Neural cell (in vitro differentiated cells): ENCODE measurements at regions not wholly inside any gene's neighbourhood (a gene's known extent, or its start where the extent isn't known, plus 50 kb on each side); places are given as distances from the start of the nearest gene placed in this dataset.

ENCODE experiments used
- H2AFZ ChIP-seq: fragments of 200-600, 300-800 bp; sonication (generic), shearing (Covaris generic); 2 replicates; pipeline ENCODE4 v1.6.0; 2014; ENCODE audit warnings: low read depth, mild to moderate bottlenecking, antibody characterized with exemption, low read length, moderate library complexity
- H3F3A ChIP-seq: fragments of 200-600 bp; shearing (Covaris generic); 2 replicates; pipeline ENCODE4 v1.6.1; 2016; ENCODE audit warnings: mild to moderate bottlenecking, moderate library complexity, mixed read lengths, antibody characterized with exemption, low read length; ENCODE audit not compliant: insufficient read depth, poor library complexity, severe bottlenecking
- H3K27ac ChIP-seq: fragments of 200-600, 300-800 bp; sonication (generic), shearing (Covaris generic); 2 replicates; pipeline ENCODE4 v1.5.1; 2014; ENCODE audit warnings: mild to moderate bottlenecking, low read length, moderate library complexity
- H3K27me3 ChIP-seq: fragments of 300-800, 200-600 bp; sonication (generic), shearing (Covaris generic); 2 replicates; pipeline ENCODE4 v1.6.0; 2014; ENCODE audit warnings: mild to moderate bottlenecking, low read depth, low read length, moderate library complexity; ENCODE audit not compliant: insufficient read depth
- H3K36me3 ChIP-seq: fragments of 300-800, 200-600 bp; sonication (generic), shearing (Covaris generic); 2 replicates; pipeline ENCODE4 v1.5.1; 2014; ENCODE audit warnings: mild to moderate bottlenecking, antibody characterized with exemption, low read length, moderate library complexity; ENCODE audit not compliant: insufficient read depth
- H3K4me2 ChIP-seq: fragments of 300-800, 200-600 bp; sonication (generic), shearing (Covaris generic); 2 replicates; pipeline ENCODE4 v1.6.0; 2014; ENCODE audit warnings: mild to moderate bottlenecking, low read length
- H3K4me3 ChIP-seq: fragments of 300-800, 200-600 bp; sonication (generic), shearing (Covaris generic); 2 replicates; pipeline ENCODE4 v1.5.1; 2014; ENCODE audit warnings: mild to moderate bottlenecking, low read length, moderate library complexity
- H3K79me2 ChIP-seq: fragments of 200-600 bp; shearing (Covaris generic); replicated peaks from 2 replicates; pipeline ENCODE4 v1.6.0; 2014; ENCODE audit warnings: mild to moderate bottlenecking, low read length, moderate library complexity; ENCODE audit not compliant: insufficient read depth
- H3K9ac ChIP-seq: fragments of 300-800, 200-600 bp; sonication (generic), shearing (Covaris generic); 2 replicates; pipeline ENCODE4 v1.6.1; 2016; ENCODE audit warnings: mild to moderate bottlenecking, low read length, mixed read lengths
- H3K9me2 ChIP-seq: fragments of 200-600 bp; shearing (Covaris generic); 2 replicates; pipeline ENCODE4 v1.6.1; 2016; ENCODE audit warnings: mild to moderate bottlenecking, low read length, mixed read lengths; ENCODE audit not compliant: insufficient read depth
- H3K9me3 ChIP-seq: fragments of 200-600, 300-800 bp; sonication (generic), shearing (Covaris generic); 2 replicates; pipeline ENCODE4 v1.6.1; 2016; ENCODE audit warnings: mild to moderate bottlenecking, mixed run types, low read length, moderate library complexity, mixed read lengths
- H4K20me1 ChIP-seq: fragments of 200-600 bp; shearing (Covaris generic); 2 replicates; pipeline ENCODE4 v1.6.1; 2016; ENCODE audit warnings: mild to moderate bottlenecking, mixed run types; ENCODE audit not compliant: insufficient read depth
- EP300 ChIP-seq: fragments of 450-650 bp; conservative IDR thresholded peaks from 2 replicates; pipeline ENCODE4 v1.6.1; 2014; ENCODE audit warnings: antibody characterized with exemption, mild to moderate bottlenecking, moderate library complexity; ENCODE audit not compliant: poor library complexity, severe bottlenecking
- EZH2 ChIP-seq: fragments of 200-600, 300-800 bp; shearing (Covaris generic), sonication (generic); IDR thresholded peaks from 2 replicates; pipeline ENCODE4 v1.6.1; 2014; ENCODE audit warnings: antibody characterized with exemption, low read length, borderline replicate concordance, mild to moderate bottlenecking; ENCODE audit not compliant: insufficient read depth, poor library complexity, severe bottlenecking
- MXI1 ChIP-seq: fragments of 450-650 bp; conservative IDR thresholded peaks from 2 replicates; pipeline ENCODE4 v1.6.1; 2014; ENCODE audit warnings: antibody characterized with exemption, mild to moderate bottlenecking; ENCODE audit not compliant: poor library complexity, severe bottlenecking
- POLR2AphosphoS5 ChIP-seq: IDR thresholded peaks from 2 replicates; pipeline ENCODE4 v1.6.1; 2012
- RAD21 ChIP-seq: fragments of 450-650 bp; conservative IDR thresholded peaks from 2 replicates; pipeline ENCODE4 v1.6.1; 2014; ENCODE audit warnings: antibody characterized with exemption, mild to moderate bottlenecking, moderate library complexity
- SMC3 ChIP-seq: fragments of 450-650 bp; conservative IDR thresholded peaks from 2 replicates; pipeline ENCODE4 v1.6.1; 2014; ENCODE audit warnings: antibody characterized with exemption, mild to moderate bottlenecking, moderate library complexity; ENCODE audit not compliant: poor library complexity
- TAF1 ChIP-seq: IDR thresholded peaks from 2 replicates; pipeline ENCODE4 v1.6.1; 2012; ENCODE audit warnings: low read depth
- TF ChIP-seq, protein P1 (sequence below): IDR thresholded peaks from 2 replicates; pipeline ENCODE4 v1.6.1; 2012; ENCODE audit warnings: borderline replicate concordance
- TF ChIP-seq, protein P2 (sequence below): fragments of 450-650 bp; IDR thresholded peaks from 2 replicates; pipeline ENCODE4 v1.5.1; 2014; ENCODE audit warnings: antibody characterized with exemption, mild to moderate bottlenecking, moderate library complexity; ENCODE audit not compliant: poor library complexity, severe bottlenecking

DNA sequence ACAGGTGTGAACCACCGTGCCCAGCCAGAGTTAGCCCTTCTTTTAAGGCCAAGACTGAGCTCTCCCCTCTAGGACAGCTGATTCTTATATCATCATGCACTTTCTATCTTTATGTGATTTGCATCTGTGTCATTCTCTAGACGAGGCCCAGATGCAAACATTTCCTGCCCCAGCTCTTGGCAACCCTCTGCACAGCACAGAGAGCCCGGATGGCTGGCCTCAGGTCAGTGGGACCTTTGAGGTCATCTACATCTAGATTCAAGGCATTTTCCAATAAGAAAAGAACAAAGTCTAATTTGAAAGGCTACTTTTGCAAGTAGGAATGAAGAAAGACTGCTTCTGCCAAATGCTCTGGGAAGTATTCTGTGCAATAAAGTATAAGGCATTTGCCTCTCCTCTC lies 109.0 kb upstream of the DAB2 start:
- no peaks in the 10 kb centered on the region for H3K79me2 ChIP-seq
- H3K27ac ChIP-seq, result no peak overlapping the region
- H3K27me3 ChIP-seq, result no peaks in the 10 kb centered on the region
- H3K9ac ChIP-seq, result no peak overlapping the region
- H3F3A ChIP-seq, result no peaks in the 10 kb centered on the region
- no peak overlapping the region for H3K4me3 ChIP-seq
- TF ChIP-seq RAD21, result no peak
- TF ChIP-seq MXI1, result no peak
- TF ChIP-seq SMC3, result no peak
- no peak for TF ChIP-seq POLR2AphosphoS5
- TF ChIP-seq EZH2, result no peak
- TF ChIP-seq EP300, result no peak
- TF ChIP-seq, protein P1, sequence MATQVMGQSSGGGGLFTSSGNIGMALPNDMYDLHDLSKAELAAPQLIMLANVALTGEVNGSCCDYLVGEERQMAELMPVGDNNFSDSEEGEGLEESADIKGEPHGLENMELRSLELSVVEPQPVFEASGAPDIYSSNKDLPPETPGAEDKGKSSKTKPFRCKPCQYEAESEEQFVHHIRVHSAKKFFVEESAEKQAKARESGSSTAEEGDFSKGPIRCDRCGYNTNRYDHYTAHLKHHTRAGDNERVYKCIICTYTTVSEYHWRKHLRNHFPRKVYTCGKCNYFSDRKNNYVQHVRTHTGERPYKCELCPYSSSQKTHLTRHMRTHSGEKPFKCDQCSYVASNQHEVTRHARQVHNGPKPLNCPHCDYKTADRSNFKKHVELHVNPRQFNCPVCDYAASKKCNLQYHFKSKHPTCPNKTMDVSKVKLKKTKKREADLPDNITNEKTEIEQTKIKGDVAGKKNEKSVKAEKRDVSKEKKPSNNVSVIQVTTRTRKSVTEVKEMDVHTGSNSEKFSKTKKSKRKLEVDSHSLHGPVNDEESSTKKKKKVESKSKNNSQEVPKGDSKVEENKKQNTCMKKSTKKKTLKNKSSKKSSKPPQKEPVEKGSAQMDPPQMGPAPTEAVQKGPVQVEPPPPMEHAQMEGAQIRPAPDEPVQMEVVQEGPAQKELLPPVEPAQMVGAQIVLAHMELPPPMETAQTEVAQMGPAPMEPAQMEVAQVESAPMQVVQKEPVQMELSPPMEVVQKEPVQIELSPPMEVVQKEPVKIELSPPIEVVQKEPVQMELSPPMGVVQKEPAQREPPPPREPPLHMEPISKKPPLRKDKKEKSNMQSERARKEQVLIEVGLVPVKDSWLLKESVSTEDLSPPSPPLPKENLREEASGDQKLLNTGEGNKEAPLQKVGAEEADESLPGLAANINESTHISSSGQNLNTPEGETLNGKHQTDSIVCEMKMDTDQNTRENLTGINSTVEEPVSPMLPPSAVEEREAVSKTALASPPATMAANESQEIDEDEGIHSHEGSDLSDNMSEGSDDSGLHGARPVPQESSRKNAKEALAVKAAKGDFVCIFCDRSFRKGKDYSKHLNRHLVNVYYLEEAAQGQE, result no peak
- TF ChIP-seq, protein P2, sequence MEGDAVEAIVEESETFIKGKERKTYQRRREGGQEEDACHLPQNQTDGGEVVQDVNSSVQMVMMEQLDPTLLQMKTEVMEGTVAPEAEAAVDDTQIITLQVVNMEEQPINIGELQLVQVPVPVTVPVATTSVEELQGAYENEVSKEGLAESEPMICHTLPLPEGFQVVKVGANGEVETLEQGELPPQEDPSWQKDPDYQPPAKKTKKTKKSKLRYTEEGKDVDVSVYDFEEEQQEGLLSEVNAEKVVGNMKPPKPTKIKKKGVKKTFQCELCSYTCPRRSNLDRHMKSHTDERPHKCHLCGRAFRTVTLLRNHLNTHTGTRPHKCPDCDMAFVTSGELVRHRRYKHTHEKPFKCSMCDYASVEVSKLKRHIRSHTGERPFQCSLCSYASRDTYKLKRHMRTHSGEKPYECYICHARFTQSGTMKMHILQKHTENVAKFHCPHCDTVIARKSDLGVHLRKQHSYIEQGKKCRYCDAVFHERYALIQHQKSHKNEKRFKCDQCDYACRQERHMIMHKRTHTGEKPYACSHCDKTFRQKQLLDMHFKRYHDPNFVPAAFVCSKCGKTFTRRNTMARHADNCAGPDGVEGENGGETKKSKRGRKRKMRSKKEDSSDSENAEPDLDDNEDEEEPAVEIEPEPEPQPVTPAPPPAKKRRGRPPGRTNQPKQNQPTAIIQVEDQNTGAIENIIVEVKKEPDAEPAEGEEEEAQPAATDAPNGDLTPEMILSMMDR, result no peak
- TF ChIP-seq TAF1, result no peak
- no peak overlapping the region for H3K4me2 ChIP-seq
- H3K36me3 ChIP-seq, result no peaks in the 10 kb centered on the region
- no peaks in the 10 kb centered on the region for H3K9me2 ChIP-seq
- no peaks in the 10 kb centered on the region for H3K9me3 ChIP-seq
- H4K20me1 ChIP-seq, result no peaks in the 10 kb centered on the region
- H2AFZ ChIP-seq, result no peak overlapping the region

DNA sequence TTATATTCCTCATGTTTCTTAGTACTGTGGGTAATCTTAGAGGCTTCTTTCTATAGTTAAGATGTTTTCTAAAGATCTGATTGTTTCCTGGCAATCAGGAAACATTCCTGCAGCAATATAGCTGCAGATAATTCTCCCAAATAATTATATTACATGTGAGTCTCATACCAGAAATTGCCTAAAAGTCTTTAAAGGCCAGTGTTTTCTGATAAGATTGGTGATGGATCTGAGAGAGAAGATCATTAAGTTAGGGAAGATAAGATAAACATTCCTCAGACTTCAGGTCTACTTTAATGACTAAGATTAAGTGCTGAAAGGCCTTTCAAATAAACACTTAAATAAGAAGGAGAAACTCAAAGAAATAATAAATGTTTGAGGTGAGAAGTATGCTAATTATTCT lies 107.7 kb upstream of the DAB2 start:
- no peak overlapping the region for H2AFZ ChIP-seq
- no peak overlapping the region for H3K4me3 ChIP-seq
- H3K36me3 ChIP-seq, result no peaks in the 10 kb centered on the region
- no peaks in the 10 kb centered on the region for H3K79me2 ChIP-seq
- no peak overlapping the region for H3K4me2 ChIP-seq
- TF ChIP-seq POLR2AphosphoS5, result no peak
- TF ChIP-seq MXI1, result no peak
- no peak for TF ChIP-seq EP300
- TF ChIP-seq, protein P1, result no peak
- TF ChIP-seq, protein P2, result no peak
- no peak for TF ChIP-seq RAD21
- TF ChIP-seq SMC3, result no peak
- TF ChIP-seq EZH2, result no peak
- no peak for TF ChIP-seq TAF1
- no peaks in the 10 kb centered on the region for H3K27me3 ChIP-seq
- no peak overlapping the region for H3K9ac ChIP-seq
- H3K9me2 ChIP-seq, result no peaks in the 10 kb centered on the region
- H3K27ac ChIP-seq, result no peak overlapping the region
- no peaks in the 10 kb centered on the region for H3K9me3 ChIP-seq
- H4K20me1 ChIP-seq, result no peaks in the 10 kb centered on the region
- no peaks in the 10 kb centered on the region for H3F3A ChIP-seq
